Right cardiac atrium (tissue), 5 donors: ENCODE measurements at regions not wholly inside any gene's neighbourhood (a gene's known extent, or its start where the extent isn't known, plus 50 kb on each side); places are given as distances from the start of the nearest gene placed in this dataset.

ENCODE experiments used
- ATAC-seq, 2 donors: fragments of 200-7000 bp; cut with Tn5 transposase; one replicate each; pipeline versions ENCODE4 v1.8.0 to v1.9.1; 2020; ENCODE audit warnings: moderate library complexity in 2 of 2, mild to moderate bottlenecking in 1 of 2
- DNase-seq, 3 donors: peaks; one replicate each; pipeline ENCODE4 v3.0.0-alpha.2; 2020
- H3K27ac ChIP-seq: one replicate; pipeline ENCODE4 v1.5.1; 2013; ENCODE audit warnings: mild to moderate bottlenecking, low read length, control low read depth, moderate library complexity
- H3K27me3 ChIP-seq: one replicate; pipeline ENCODE4 v1.6.1; 2013; ENCODE audit not compliant: control insufficient read depth, insufficient read depth
- H3K4me1 ChIP-seq: one replicate; pipeline ENCODE4 v1.6.1; 2013; ENCODE audit warnings: low read length; ENCODE audit not compliant: control insufficient read depth, insufficient read depth
- H3K4me3 ChIP-seq: one replicate; pipeline ENCODE4 v1.5.1; 2013; ENCODE audit warnings: low read length, control low read depth
- H3K9me3 ChIP-seq: one replicate; pipeline ENCODE4 v1.6.1; 2013; ENCODE audit warnings: low read length; ENCODE audit not compliant: control insufficient read depth
- WGBS: extraction: QIAGEN DNeasy Blood & Tissue Kit; methylation state at CpG from one replicate; pipeline ENCODE4 v1.1.7; 2013; 5-methylcytosine and 5-hydroxymethylcytosine counted together
- intact Hi-C, 4 donors: fragments of 100-400 bp; cut with DNase I; formaldehyde crosslinking; loops; one replicate each; pipeline versions ENCODE4 v1.11.0 to v1.14.0; 2022 to 2023
- donor health status: healthy with polysubstance abuse.
- donor health status: DM: no; HTN: yes; CAD: no.
- donor health status: DM: no; HTN: no; CAD: no.
- donor health status: DM: no; HTN: yes; CAD: no; lungs with severe emphysema.
- donor health status: DM: yes; HTN: yes; CAD: no.

- ATAC-seq (no peak), DNase-seq (no peak)
- WGBS, result 70% methylated on average over 1 of the region's 1 CpG
- no peaks in the 10 kb centered on the region for H3K27me3 ChIP-seq
- H3K27ac ChIP-seq, result no peak overlapping the region
- no peak overlapping the region for H3K4me3 ChIP-seq
- H3K9me3 ChIP-seq, result no peaks in the 10 kb centered on the region
- intact Hi-C loops, result no loop called here
- H3K4me1 ChIP-seq, result no peaks in the 10 kb centered on the region
Measured at GRCh38 chr3:99145031-99145430, 243.5 kb upstream of the DCBLD2 start.

GRCh38 chr3:99143493-99143892 is 242.0 kb upstream of the DCBLD2 start:
- 56% methylated on average over 3 of the region's 3 CpGs for WGBS
- intact Hi-C loops, result no loop called here

GRCh38 chr3:99134986-99135385 is 233.5 kb upstream of the DCBLD2 start:
- no peaks in the 10 kb centered on the region for H3K9me3 ChIP-seq
- H3K27ac ChIP-seq, result no peak overlapping the region
- intact Hi-C loops, result no loop called here
- no peaks in the 10 kb centered on the region for H3K27me3 ChIP-seq
- H3K4me1 ChIP-seq, result no peaks in the 10 kb centered on the region
- ATAC-seq, result no peak
- no peak overlapping the region for H3K4me3 ChIP-seq
- no peak for DNase-seq

More at GRCh38 chr3:99143493-99143892, 242.0 kb upstream of the DCBLD2 start:
- Histone ChIP-seq H3K27ac (no peak overlapping the region), H3K9me3 (no peaks in the 10 kb centered on the region), H3K4me3 (no peak overlapping the region), H3K27me3 (no peaks in the 10 kb centered on the region), H3K4me1 (no peaks in the 10 kb centered on the region)
- no peak for ATAC-seq
- DNase-seq, result no peak

GRCh38 chr3:99131876-99132275 is 230.4 kb upstream of the DCBLD2 start:
- ATAC-seq, result no peak
- intact Hi-C loops, result no loop called here

GRCh38 chr3:99128725-99129505 is 227.4 kb upstream of the DCBLD2 start:
- intact Hi-C loops, result no loop called here
- DNase-seq, result no peak
- Histone ChIP-seq H3K27me3 (no peaks in the 10 kb centered on the region), H3K4me3 (no peak overlapping the region), H3K27ac (no peak overlapping the region), H3K9me3 (no peaks in the 10 kb centered on the region), H3K4me1 (no peaks in the 10 kb centered on the region)
- 37% methylated on average over 4 of the region's 4 CpGs for WGBS
- peak; percentile 89 to 90 for ATAC-seq

More at GRCh38 chr3:99131876-99132275, 230.4 kb upstream of the DCBLD2 start:
- no peak for DNase-seq
- Histone ChIP-seq H3K27ac (no peak overlapping the region), H3K27me3 (no peaks in the 10 kb centered on the region), H3K4me1 (no peaks in the 10 kb centered on the region), H3K9me3 (no peaks in the 10 kb centered on the region), H3K4me3 (no peak overlapping the region)

- Histone ChIP-seq H3K9me3 (no peaks in the 10 kb centered on the region), H3K27ac (no peak overlapping the region), H3K4me3 (no peak overlapping the region), H3K4me1 (no peaks in the 10 kb centered on the region), H3K27me3 (no peaks in the 10 kb centered on the region)
- WGBS, result 46% methylated on average over 2 of the region's 2 CpGs
- DNase-seq, result no peak
- peak; percentile 56 to 63 for ATAC-seq
- intact Hi-C loops, result no loop called here
Measured at GRCh38 chr3:99128235-99128634, 226.7 kb upstream of the DCBLD2 start.

GRCh38 chr3:99126316-99126715 is 224.8 kb upstream of the DCBLD2 start:
- ATAC-seq, result no peak
- no peak for DNase-seq
- Histone ChIP-seq H3K9me3 (no peaks in the 10 kb centered on the region), H3K4me1 (no peaks in the 10 kb centered on the region), H3K4me3 (no peak overlapping the region), H3K27ac (no peak overlapping the region), H3K27me3 (no peaks in the 10 kb centered on the region)
- intact Hi-C loops, result no loop called here
- WGBS, result 41% methylated on average over 1 of the region's 1 CpG

- Histone ChIP-seq H3K27me3 (no peaks in the 10 kb centered on the region), H3K4me3 (no peak overlapping the region), H3K9me3 (peaks cover 2% of the 10 kb centered on the region), H3K4me1 (no peaks in the 10 kb centered on the region), H3K27ac (no peak overlapping the region)
- WGBS, result 93% methylated on average over 1 of the region's 1 CpG
- no peak for ATAC-seq
- intact Hi-C loops, result no loop called here
- DNase-seq, result no peak
Measured at GRCh38 chr3:99119385-99119784, 217.9 kb upstream of the DCBLD2 start.

GRCh38 chr3:99118381-99118780 is 216.9 kb upstream of the DCBLD2 start:
- DNase-seq (no peak), ATAC-seq (no peak)
- no peak overlapping the region for H3K27ac ChIP-seq
- intact Hi-C loops, result no loop called here
- H3K27me3 ChIP-seq, result no peaks in the 10 kb centered on the region
- H3K4me1 ChIP-seq, result no peaks in the 10 kb centered on the region
- peaks cover 2% of the 10 kb centered on the region for H3K9me3 ChIP-seq
- no peak overlapping the region for H3K4me3 ChIP-seq
- WGBS, result 36% methylated on average over 1 of the region's 1 CpG

- Histone ChIP-seq H3K27me3 (no peaks in the 10 kb centered on the region), H3K9me3 (peaks cover 2% of the 10 kb centered on the region), H3K27ac (no peak overlapping the region), H3K4me3 (no peak overlapping the region), H3K4me1 (no peaks in the 10 kb centered on the region)
- DNase-seq (no peak), ATAC-seq (peak in 1 of 2 donors; percentile 37)
- 82% methylated on average over 9 of the region's 9 CpGs for WGBS
- intact Hi-C loops, result no loop called here
Measured at GRCh38 chr3:99114565-99115291, 213.2 kb upstream of the DCBLD2 start.

- H3K27ac ChIP-seq, result no peak overlapping the region
- 73% methylated on average over 3 of the region's 3 CpGs for WGBS
Measured at GRCh38 chr3:99111235-99111634, 209.7 kb upstream of the DCBLD2 start.

More at GRCh38 chr3:99111235-99111634, 209.7 kb upstream of the DCBLD2 start:
- no peak for DNase-seq
- no peak for ATAC-seq
- H3K9me3 ChIP-seq, result peaks cover 2% of the 10 kb centered on the region
- H3K4me3 ChIP-seq, result no peak overlapping the region
- no peaks in the 10 kb centered on the region for H3K27me3 ChIP-seq
- no peaks in the 10 kb centered on the region for H3K4me1 ChIP-seq
- intact Hi-C loops, result no loop called here
